ENCODE measurements at regions not wholly inside any gene's neighbourhood (a gene's known extent, or its start where the extent isn't known, plus 50 kb on each side); places are given as distances from the start of the nearest gene placed in this dataset.

DNA sequence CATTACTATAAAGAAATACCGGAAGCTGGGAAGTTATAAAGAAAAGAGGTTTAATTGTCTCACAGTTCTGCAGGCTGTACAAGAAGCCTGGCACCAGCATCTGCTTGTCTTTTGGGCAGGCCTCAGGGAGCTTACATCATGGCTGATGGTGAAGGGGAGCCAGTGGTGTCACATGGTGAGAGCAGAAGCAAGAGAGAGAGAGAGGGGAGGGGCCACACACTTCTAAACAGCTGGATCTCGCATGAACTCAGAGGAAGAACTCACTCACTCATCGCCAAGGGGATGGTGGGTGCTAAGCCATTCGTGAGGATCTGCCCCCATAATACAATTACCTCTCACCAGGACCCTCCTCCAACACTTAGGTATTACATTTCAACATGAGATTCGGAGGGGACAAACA is 51.8 kb upstream of the ANKRD34C start:
- Histone ChIP-seq H3K4me1 (no peaks in the 10 kb centered on the region), H3K36me3 (no peaks in the 10 kb centered on the region), H3K27me3 (no peaks in the 10 kb centered on the region), H3K9me3 (peaks cover 0 to 14% of the 10 kb centered on the region in 2 donors), H3K4me3 (no peak overlapping the region), H3K27ac (no peak overlapping the region)
- peak; percentile 43 for DNase-seq (ENCODE audit: low spot score)
- TF ChIP-seq CTCF (IDR thresholded peaks at IDR 0.05): no peak

DNA sequence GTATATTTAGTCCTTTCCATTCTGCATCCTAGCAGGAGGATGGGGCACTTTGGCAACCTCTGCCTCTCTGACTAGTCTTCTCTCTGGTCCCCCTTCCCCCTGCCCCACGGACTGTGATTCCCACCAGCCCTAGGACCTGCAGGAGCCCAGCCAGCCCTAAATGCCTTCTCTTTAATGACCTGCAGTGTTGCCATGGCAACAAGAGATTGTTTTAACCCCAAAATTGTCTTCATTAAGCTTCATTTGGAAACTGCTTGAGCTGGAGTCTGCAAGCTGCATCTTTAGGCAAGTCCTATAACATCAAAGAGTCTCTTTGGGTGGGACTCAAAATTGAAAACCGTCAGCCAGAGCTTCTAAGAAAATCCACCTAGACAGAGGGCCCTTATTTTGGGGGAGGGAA is 59.7 kb upstream of the ANKRD34C start:
- DNase-seq (ENCODE audit: low spot score): no peak
- Histone ChIP-seq H3K4me1 (peaks cover 0 to 10% of the 10 kb centered on the region in 2 donors), H3K27me3 (no peaks in the 10 kb centered on the region), H3K4me3 (no peak overlapping the region), H3K9me3 (peaks cover 0 to 1% of the 10 kb centered on the region in 2 donors), H3K36me3 (no peaks in the 10 kb centered on the region), H3K27ac (no peak overlapping the region)
- TF ChIP-seq CTCF (IDR thresholded peaks at IDR 0.05): no peak

GRCh38 chr15:79221696-79222095 is 60.8 kb upstream of the ANKRD34C start:
- Histone ChIP-seq H3K27me3 (no peaks in the 10 kb centered on the region), H3K9me3 (peaks cover 0 to 10% of the 10 kb centered on the region in 2 donors), H3K27ac (no peak overlapping the region), H3K4me1 (peaks cover 0 to 10% of the 10 kb centered on the region in 2 donors), H3K4me3 (no peak overlapping the region), H3K36me3 (no peaks in the 10 kb centered on the region)
- TF ChIP-seq CTCF (IDR thresholded peaks at IDR 0.05): no peak
- DNase-seq (ENCODE audit: low spot score): no peak

- Histone ChIP-seq H3K4me1 (peaks cover 0 to 10% of the 10 kb centered on the region in 2 donors), H3K27me3 (no peaks in the 10 kb centered on the region), H3K27ac (peak overlapping the region; percentile 3 to 39), H3K9me3 (peaks cover 0 to 10% of the 10 kb centered on the region in 2 donors), H3K36me3 (no peaks in the 10 kb centered on the region), H3K4me3 (no peak overlapping the region)
- DNase-seq (ENCODE audit: low spot score): no peak
- TF ChIP-seq CTCF (IDR thresholded peaks at IDR 0.05): no peak
Observed at GRCh38 chr15:79219393-79220056, 63.0 kb upstream of the ANKRD34C start.

GRCh38 chr15:79218588-79219200 is 63.8 kb upstream of the ANKRD34C start:
- DNase-seq (ENCODE audit: low spot score): no peak
- Histone ChIP-seq H3K4me3 (no peak overlapping the region), H3K36me3 (no peaks in the 10 kb centered on the region), H3K27ac (no peak overlapping the region), H3K9me3 (peaks cover 0 to 10% of the 10 kb centered on the region in 2 donors), H3K27me3 (no peaks in the 10 kb centered on the region), H3K4me1 (peaks cover 0 to 10% of the 10 kb centered on the region in 2 donors)
- peak; percentile 22 to 60 for TF ChIP-seq CTCF (IDR thresholded peaks at IDR 0.05)

All from right atrium auricular region (tissue), 2 donors.